ENCODE measurements at regions not wholly inside any gene's neighbourhood (a gene's known extent, or its start where the extent isn't known, plus 50 kb on each side); places are given as distances from the start of the nearest gene placed in this dataset.
A peak's percentile ranks its signal among the peaks of the same experiment; 100 is the strongest.

DNA sequence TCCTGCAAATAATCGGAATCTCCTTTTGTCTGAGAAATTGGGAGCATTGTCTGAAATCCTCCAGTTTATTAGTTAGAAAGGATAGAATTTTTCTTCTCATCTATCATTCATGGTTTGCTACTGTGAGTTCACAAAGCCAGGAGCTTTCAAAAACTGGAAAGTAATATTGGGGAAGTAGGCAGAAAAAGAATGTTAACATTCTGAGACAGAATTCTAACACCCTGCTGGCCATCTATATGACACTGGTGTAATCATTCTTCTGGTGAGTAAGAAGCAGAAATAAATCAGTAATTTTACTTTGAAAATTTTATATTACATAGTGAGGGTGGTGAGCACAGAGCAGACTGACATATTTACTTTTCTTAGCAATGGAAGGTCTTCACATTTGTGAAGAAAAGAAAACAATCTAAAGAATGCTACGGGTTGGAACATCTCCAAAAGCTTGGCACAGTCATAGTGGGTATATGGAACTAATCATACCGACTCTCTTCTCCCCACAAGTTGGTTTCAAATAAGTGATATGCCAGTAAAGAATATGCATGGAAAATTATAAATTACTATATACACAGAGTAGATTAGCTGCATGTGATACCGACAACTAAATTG, 344.9 kb downstream of the LPIN1 start:
- no peak overlapping the region for H3K4me2 ChIP-seq (ENCODE audit: control insufficient read depth, extremely low read depth, insufficient read depth, low read depth, low read length)
- DNase-seq (ENCODE audit: low read depth, low spot score) (no peak), FAIRE-seq (no peak)
- H3K27me3 ChIP-seq (ENCODE audit: control insufficient read depth, extremely low read depth, insufficient read depth, low read length), result no peaks in the 10 kb centered on the region
- no peaks in the 10 kb centered on the region for H3K9me3 ChIP-seq (ENCODE audit: control insufficient read depth, low read depth, low read length)
- no peaks in the 10 kb centered on the region for H3K36me3 ChIP-seq (ENCODE audit: control insufficient read depth in 2 of 2, extremely low read depth in 1 of 2, insufficient read depth in 2 of 2, low read length in 2 of 2)
- no peak overlapping the region for H2AFZ ChIP-seq (ENCODE audit: control insufficient read depth, low read length)
- H3K4me1 ChIP-seq (ENCODE audit: control insufficient read depth, extremely low read depth, insufficient read depth, low read length), result peaks cover 18% of the 10 kb centered on the region
- no peak overlapping the region for H3K9ac ChIP-seq (ENCODE audit: control insufficient read depth, extremely low read depth, insufficient read depth, low read length)
- no peak overlapping the region for H3K27ac ChIP-seq (ENCODE audit: control insufficient read depth, insufficient read depth, low read length)
- H3K79me2 ChIP-seq (ENCODE audit: control insufficient read depth, insufficient read depth, low read length), result no peaks in the 10 kb centered on the region
- no peaks in the 10 kb centered on the region for H3K9me1 ChIP-seq (ENCODE audit: control insufficient read depth, extremely low read depth, insufficient read depth, low read length)
- dilution Hi-C loops (cut with MboI; ENCODE audit: extremely low pct_ligation_motif_present, low sequenced_read_pairs), result no loop called here
- no peak overlapping the region for H3K4me3 ChIP-seq (ENCODE audit: control insufficient read depth in 2 of 3, extremely low read depth in 1 of 3, insufficient read depth in 2 of 3, low read depth in 1 of 3, low read length in 3 of 3)
- H4K20me1 ChIP-seq (ENCODE audit: control insufficient read depth, extremely low read depth, insufficient read depth, low read length), result no peaks in the 10 kb centered on the region
- TF ChIP-seq EZH2 (IDR thresholded peaks at IDR 0.05; ENCODE audit: low read length), result no peak
- TF ChIP-seq, protein P1, sequence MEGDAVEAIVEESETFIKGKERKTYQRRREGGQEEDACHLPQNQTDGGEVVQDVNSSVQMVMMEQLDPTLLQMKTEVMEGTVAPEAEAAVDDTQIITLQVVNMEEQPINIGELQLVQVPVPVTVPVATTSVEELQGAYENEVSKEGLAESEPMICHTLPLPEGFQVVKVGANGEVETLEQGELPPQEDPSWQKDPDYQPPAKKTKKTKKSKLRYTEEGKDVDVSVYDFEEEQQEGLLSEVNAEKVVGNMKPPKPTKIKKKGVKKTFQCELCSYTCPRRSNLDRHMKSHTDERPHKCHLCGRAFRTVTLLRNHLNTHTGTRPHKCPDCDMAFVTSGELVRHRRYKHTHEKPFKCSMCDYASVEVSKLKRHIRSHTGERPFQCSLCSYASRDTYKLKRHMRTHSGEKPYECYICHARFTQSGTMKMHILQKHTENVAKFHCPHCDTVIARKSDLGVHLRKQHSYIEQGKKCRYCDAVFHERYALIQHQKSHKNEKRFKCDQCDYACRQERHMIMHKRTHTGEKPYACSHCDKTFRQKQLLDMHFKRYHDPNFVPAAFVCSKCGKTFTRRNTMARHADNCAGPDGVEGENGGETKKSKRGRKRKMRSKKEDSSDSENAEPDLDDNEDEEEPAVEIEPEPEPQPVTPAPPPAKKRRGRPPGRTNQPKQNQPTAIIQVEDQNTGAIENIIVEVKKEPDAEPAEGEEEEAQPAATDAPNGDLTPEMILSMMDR (optimal IDR thresholded peaks at IDR 0.05 in 1 of 3, IDR thresholded peaks at IDR 0.05 in 1 of 3, conservative IDR thresholded peaks at IDR 0.05 in 1 of 3; ENCODE audit: extremely low read depth in 1 of 3, insufficient read depth in 2 of 3, low read length in 3 of 3), result no peak

DNA sequence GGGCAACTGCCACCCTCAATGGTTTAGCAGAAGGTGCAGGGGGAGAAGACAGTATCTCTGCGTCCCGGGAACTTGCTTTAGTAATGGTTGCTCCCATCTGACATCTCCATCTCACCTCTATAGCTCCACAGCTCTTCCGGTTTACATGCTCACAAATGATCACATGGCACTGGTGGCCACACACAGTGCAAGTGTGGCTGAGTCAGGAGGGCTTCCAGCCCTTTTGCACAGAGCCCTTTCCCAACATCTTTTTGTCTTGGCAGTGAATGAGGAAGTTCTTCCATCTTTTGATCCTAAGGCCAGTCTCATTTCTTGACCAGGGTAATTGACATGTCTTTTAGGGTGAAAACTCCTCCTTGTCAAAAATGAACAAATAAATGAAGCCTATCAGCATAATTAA, 347.7 kb downstream of the LPIN1 start:
- DNase-seq (ENCODE audit: low read depth, low spot score) (no peak), FAIRE-seq (peak; percentile 9)
- TF ChIP-seq, protein P1 (optimal IDR thresholded peaks at IDR 0.05 in 1 of 3, IDR thresholded peaks at IDR 0.05 in 1 of 3, conservative IDR thresholded peaks at IDR 0.05 in 1 of 3; ENCODE audit: extremely low read depth in 1 of 3, insufficient read depth in 2 of 3, low read length in 3 of 3), result no peak
- Histone ChIP-seq H3K4me1 (ENCODE audit: control insufficient read depth, extremely low read depth, insufficient read depth, low read length) (no peaks in the 10 kb centered on the region), H3K9me3 (ENCODE audit: control insufficient read depth, low read depth, low read length) (no peaks in the 10 kb centered on the region), H3K4me3 (ENCODE audit: control insufficient read depth in 2 of 3, extremely low read depth in 1 of 3, insufficient read depth in 2 of 3, low read depth in 1 of 3, low read length in 3 of 3) (no peak overlapping the region), H2AFZ (ENCODE audit: control insufficient read depth, low read length) (no peak overlapping the region), H3K27ac (ENCODE audit: control insufficient read depth, insufficient read depth, low read length) (no peak overlapping the region), H3K36me3 (ENCODE audit: control insufficient read depth in 2 of 2, extremely low read depth in 1 of 2, insufficient read depth in 2 of 2, low read length in 2 of 2) (no peaks in the 10 kb centered on the region), H3K9me1 (ENCODE audit: control insufficient read depth, extremely low read depth, insufficient read depth, low read length) (no peaks in the 10 kb centered on the region), H4K20me1 (ENCODE audit: control insufficient read depth, extremely low read depth, insufficient read depth, low read length) (no peaks in the 10 kb centered on the region), H3K4me2 (ENCODE audit: control insufficient read depth, extremely low read depth, insufficient read depth, low read depth, low read length) (no peak overlapping the region), H3K79me2 (ENCODE audit: control insufficient read depth, insufficient read depth, low read length) (no peaks in the 10 kb centered on the region), H3K9ac (ENCODE audit: control insufficient read depth, extremely low read depth, insufficient read depth, low read length) (no peak overlapping the region), H3K27me3 (ENCODE audit: control insufficient read depth, extremely low read depth, insufficient read depth, low read length) (no peaks in the 10 kb centered on the region)
- dilution Hi-C loops (cut with MboI; ENCODE audit: extremely low pct_ligation_motif_present, low sequenced_read_pairs), result no loop called here
